ENCODE measurements at regions not wholly inside any gene's neighbourhood (a gene's known extent, or its start where the extent isn't known, plus 50 kb on each side); places are given as distances from the start of the nearest gene placed in this dataset.

DNA sequence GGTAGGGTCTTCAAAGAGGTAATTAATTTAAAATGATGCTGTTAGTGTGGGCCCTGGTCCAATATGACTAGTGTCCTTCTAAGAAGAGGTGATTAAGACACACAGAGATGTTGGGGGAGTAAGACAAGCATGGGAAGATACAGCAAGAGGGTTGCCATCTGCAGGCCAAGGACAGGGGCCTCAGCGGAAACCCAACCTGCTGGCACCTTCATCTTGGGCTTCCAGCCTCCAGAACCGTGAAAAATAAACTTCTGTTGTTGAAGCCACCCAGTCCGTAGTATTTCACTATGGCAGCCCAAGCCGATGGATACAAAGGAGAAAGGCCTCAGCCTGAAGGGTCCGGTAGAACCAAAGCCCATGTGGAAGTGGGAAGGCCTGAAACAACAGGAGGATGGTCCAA lies 161.7 kb upstream of the UBE2E1 start:
- DNase-seq, result no peak

- DNase-seq, result no peak
Measured at GRCh38 chr3:23644676-23645075, 161.1 kb upstream of the UBE2E1 start.

DNA sequence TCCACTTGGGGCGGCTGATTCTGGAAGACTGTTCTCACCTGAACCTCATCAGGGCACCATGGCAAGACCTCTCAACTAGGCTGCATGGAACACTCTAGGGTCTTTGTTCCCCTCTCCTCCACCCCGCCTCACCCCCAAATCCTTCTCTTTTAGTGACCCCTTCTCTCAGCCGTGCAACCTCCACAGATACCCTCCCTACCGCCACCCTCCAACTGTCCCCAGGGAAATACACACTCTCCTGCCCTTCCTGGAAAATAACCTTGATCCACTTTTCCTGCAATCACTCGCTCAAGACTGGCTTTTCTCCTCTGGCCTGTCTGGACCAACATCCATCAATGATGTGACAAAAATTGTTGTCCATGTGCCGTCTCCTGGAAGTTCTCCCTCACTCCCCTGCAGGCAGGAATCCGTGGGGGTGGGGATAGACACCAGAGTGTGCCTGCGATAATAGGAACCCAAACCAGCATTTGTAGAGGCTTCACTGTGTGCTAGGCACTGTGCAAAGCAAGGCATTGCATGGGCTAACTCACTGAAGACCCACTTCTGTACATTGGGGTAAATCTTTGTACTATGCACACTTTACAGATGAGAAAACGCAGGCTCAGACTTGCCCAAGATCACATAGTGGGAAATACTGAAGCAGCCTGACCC lies 160.1 kb upstream of the UBE2E1 start:
- no peak for DNase-seq

- no peak for DNase-seq
Measured at GRCh38 chr3:23646184-23646920, 159.4 kb upstream of the UBE2E1 start.

GRCh38 chr3:23647706-23648258 lies 158.0 kb upstream of the UBE2E1 start:
- no peak for DNase-seq

GRCh38 chr3:23648326-23648995 lies 157.3 kb upstream of the UBE2E1 start:
- no peak for DNase-seq

- DNase-seq, result no peak
Measured at GRCh38 chr3:23648996-23649395, 156.8 kb upstream of the UBE2E1 start.

- no peak for DNase-seq
Measured at GRCh38 chr3:23649448-23649847, 156.3 kb upstream of the UBE2E1 start.

- DNase-seq, result no peak
Measured at GRCh38 chr3:23650371-23651140, 155.2 kb upstream of the UBE2E1 start.

- no peak for DNase-seq
Measured at GRCh38 chr3:23653647-23654525, 151.9 kb upstream of the UBE2E1 start.

GRCh38 chr3:23654571-23654970 lies 151.2 kb upstream of the UBE2E1 start:
- no peak for DNase-seq

GRCh38 chr3:23655749-23656148 lies 150.0 kb upstream of the UBE2E1 start:
- no peak for DNase-seq

- DNase-seq, result no peak
Measured at GRCh38 chr3:23656199-23656598, 149.6 kb upstream of the UBE2E1 start.

- DNase-seq, result no peak
Measured at GRCh38 chr3:23656821-23657220, 148.9 kb upstream of the UBE2E1 start.

- DNase-seq, result no peak
Measured at GRCh38 chr3:23657647-23658046, 148.1 kb upstream of the UBE2E1 start.

GRCh38 chr3:23659274-23659673 lies 146.5 kb upstream of the UBE2E1 start:
- no peak for DNase-seq

GRCh38 chr3:23659840-23660430 lies 145.8 kb upstream of the UBE2E1 start:
- DNase-seq, result no peak

- no peak for DNase-seq
Measured at GRCh38 chr3:23662079-23662617, 143.6 kb upstream of the UBE2E1 start.

- DNase-seq, result no peak
Measured at GRCh38 chr3:23663246-23663645, 142.5 kb upstream of the UBE2E1 start.

DNA sequence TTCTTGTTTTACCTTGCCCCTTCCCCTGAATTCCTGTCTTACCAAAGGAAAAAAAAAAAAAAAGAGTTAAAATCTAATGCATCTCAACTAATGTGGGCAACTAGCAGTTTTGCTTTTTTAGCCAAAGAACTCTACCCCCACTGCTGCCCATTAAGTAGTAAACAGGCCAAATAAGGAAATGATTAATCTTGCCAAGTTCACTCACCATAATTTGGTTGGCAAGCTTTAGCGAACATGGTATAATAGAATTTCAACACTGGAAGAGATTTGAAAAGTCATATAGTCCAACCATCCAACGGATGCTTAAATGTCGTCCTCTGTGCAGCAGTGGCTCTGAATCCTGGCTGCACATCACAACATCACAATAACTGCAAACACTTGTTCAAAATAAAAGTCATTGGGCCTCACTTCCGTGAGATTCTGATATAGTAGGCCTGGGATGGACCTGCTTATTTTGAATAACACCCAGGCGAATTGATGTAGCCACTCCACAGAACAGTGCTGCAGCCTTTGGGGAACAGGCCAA lies 142.0 kb upstream of the UBE2E1 start:
- DNase-seq, result no peak

DNA sequence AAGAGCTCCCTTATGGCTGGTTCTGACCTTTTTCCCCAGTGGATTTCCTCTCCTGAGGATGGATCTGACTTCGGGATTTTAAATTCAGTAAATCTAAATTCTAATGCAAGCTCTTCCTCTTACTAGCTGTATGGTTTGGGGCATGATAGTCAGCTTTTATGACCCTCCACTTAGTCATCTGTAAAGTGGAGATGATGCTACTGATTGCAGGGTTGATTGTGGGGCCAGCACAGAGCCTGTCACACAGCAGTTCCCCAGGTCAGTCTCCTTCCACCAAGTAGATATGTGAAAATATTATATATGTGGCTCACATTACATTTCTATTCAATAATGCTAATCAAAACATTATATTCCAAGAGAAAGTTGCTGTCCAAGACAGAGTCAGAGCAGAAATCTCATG lies 141.3 kb upstream of the UBE2E1 start:
- DNase-seq, result no peak
